ENCODE measurements at regions not wholly inside any gene's neighbourhood (a gene's known extent, or its start where the extent isn't known, plus 50 kb on each side); places are given as distances from the start of the nearest gene placed in this dataset.
"Not testable (repeated sequence)": the region's sequence is repeated elsewhere in the genome, so short reads cannot be mapped to it uniquely, and the experiment has no call there.

GRCh38 chr2:239561446-239562001 lies 160.7 kb upstream of the HDAC4 start:
- DNase-seq = no peak

- DNase-seq = no peak
These were observed 158.8 kb upstream of the HDAC4 start for GRCh38 chr2:239559417-239560261.

DNA sequence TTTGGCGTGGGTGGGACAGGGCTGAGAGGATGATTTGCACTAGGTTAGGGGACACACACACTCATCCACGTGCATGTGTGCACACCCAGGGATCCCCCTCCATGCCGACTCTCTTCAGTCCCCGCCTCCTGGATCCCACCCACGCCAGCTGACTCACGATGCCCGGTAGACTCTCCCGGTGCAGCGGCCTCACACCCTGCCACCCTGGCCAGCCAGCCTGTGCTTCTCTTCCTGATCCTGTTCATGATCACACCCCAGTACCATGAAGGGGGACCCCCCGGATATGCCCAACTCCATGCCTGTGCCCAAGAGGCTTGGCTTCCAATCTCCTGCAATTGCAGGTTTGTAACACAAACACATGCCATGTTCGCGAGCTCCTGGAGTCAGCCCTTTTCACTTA lies 157.8 kb upstream of the HDAC4 start:
- DNase-seq = no peak

GRCh38 chr2:239557516-239557915 lies 156.7 kb upstream of the HDAC4 start:
- no peak for DNase-seq

- no peak for DNase-seq
These were observed 154.7 kb upstream of the HDAC4 start for GRCh38 chr2:239555571-239555905.

DNA sequence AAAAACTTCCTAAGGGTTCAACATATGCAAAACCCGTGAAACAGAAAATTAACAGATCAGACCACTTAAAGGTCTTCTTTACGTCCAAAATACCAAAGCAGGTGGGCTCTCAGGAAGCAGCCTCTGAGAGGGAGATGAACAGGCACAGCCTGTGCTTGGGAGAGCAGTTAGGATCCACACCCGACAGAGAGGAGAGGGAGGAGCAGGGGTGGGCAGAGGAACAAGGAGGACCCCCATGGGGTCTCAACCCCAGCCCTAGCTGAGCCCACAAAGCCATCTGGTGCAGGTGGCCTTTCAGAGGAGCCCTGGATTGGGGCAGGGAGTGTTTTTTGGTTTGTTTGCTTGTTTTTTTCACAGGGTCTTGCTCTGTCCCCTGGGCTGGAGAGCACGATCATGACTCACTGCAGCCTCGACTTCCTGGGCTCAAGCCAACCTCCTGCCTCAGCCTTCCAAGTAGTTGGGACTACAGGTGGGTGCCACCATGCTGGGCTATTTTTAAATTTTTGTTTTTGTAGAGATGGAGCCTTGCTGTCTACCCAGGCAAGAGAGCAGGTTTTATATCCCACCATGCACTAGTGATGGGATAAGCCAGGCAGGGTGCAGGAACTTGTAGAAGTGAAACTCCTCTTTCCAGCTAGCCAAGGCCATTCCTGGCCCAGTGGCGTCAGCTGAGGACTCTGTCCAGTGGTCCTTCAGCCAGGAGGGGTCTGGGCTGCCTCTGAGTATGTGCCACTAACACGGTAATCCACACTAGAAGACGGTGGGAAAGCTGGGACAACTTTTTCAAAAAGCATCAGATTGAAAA lies 154.1 kb upstream of the HDAC4 start:
- no peak for DNase-seq

- no peak for DNase-seq
These were observed 152.7 kb upstream of the HDAC4 start for GRCh38 chr2:239553376-239554000.

- DNase-seq = no peak
These were observed 151.6 kb upstream of the HDAC4 start for GRCh38 chr2:239552213-239552926.

DNA sequence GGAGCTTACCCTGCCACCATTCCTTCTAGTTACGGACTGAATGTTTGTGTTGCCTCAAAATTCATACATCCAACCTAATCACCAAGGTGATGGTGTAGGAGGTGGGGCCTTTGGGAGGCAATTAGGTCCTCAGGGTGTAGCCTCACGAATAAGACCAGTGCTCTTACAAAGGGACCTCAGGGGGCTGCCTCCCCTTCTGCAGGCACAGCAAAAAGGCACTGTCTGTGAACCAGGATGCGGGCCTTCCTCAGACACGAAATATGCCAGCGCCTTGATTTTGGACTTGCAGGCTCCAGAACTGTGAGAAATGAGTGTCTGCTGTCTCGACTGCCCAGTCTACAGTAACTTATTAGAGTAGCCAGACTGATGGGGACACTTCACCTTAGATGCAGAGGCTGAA lies 150.4 kb upstream of the HDAC4 start:
- no peak for DNase-seq

- no peak for DNase-seq
These were observed 149.5 kb upstream of the HDAC4 start for GRCh38 chr2:239550357-239550756.

- DNase-seq = no peak
These were observed 149.0 kb upstream of the HDAC4 start for GRCh38 chr2:239549711-239550255.

DNA sequence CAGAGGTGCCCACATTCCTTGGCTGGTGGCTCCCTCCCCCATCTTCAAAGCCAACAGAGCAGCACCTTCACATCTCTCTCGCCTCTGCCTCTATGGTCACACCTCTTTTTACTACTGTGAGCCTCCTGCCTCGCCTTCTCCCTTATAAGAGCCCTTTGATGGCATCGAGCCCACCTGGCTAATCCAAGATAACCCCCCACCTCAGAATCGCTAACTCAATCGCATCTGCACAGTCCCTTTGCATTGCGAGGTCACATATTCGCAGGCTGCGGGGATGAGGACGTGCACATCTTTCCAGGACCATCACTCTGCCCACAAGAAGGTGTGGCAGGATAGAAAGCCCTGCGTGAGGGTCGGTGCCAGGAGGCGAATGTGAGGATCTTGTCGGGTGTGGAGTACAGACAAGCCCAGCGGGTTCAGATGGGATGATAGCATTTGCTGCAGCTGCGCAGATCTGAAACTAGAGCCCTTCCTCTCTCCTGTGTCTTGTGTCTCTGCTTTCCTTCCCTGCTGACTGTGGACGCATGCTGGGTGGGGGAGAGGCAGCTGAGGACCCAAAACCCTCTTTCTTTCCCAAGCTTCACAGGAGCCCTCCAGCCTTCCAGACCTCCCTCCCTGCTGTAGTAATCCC lies 148.3 kb upstream of the HDAC4 start:
- DNase-seq = no peak

DNA sequence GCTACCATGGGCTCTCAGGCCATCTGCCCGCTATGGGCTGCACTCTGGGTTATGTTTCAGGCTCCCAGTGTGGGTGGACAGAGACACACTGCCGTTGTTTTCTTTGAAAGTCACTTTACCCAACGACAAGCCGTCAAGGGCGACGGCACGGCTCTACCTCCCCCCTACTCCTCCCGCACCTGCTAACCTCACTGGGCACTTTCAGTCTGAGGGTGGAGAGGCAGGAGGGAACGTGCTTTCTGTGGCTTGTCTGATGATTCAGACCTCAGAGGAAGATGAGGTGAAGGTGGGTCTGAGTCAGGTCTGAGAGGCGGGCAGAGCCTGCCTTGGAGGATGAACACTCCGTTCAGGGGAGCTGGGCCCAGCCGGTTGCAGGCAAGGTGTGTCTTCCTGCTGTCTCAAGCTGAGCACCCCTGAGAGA lies 147.6 kb upstream of the HDAC4 start:
- DNase-seq = no peak

- DNase-seq = not testable (repeated sequence)
These were observed 146.3 kb upstream of the HDAC4 start for GRCh38 chr2:239547140-239547539.

DNA sequence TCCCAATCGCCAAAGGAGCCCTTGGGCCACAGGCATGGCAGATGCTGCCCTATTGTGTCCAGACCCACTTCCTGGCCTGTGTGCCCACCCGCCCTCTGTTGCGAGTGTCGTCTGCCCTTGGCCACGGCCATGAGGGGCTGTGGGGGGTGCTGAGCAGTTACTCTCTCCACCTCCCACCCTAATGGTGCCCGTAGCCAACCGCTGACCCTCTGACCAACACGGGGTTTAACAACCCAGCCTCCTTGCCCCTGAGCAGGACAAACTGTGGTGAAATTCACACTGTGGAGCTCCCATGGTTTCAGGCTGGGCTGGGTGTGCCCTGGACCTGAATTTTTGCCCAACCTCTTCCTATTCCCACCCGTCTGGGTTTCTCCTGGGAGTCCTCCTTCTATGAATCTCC lies 145.7 kb upstream of the HDAC4 start:
- no peak for DNase-seq

- DNase-seq = no peak
These were observed 145.0 kb upstream of the HDAC4 start for GRCh38 chr2:239545741-239546392.

DNA sequence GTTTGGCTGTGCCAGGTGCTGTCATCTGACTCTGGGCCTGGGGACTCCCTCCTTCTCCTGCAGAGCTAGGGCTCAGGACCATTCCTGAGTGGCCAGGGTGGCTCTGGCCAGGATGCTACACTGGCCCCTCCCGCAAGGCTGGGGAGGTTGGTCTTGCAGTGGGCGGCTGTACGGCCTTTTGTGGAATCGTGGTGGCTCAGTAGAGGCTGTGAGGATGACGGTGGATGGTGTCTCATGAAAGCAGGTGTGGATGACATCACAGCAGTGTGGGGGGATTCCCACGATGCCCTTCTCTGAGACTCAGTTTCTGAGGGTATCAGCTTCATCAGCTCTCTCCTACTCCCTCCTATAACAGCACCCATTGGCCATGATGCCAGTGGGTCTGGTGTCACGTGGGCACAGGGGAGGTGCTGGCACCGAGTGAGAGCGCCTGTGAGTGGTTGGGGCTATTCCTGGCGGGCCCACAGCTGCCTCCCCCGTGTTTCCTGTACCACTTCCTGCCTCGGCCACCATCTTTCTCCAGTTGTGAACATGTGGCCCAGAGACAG lies 144.2 kb upstream of the HDAC4 start:
- no peak for DNase-seq

DNA sequence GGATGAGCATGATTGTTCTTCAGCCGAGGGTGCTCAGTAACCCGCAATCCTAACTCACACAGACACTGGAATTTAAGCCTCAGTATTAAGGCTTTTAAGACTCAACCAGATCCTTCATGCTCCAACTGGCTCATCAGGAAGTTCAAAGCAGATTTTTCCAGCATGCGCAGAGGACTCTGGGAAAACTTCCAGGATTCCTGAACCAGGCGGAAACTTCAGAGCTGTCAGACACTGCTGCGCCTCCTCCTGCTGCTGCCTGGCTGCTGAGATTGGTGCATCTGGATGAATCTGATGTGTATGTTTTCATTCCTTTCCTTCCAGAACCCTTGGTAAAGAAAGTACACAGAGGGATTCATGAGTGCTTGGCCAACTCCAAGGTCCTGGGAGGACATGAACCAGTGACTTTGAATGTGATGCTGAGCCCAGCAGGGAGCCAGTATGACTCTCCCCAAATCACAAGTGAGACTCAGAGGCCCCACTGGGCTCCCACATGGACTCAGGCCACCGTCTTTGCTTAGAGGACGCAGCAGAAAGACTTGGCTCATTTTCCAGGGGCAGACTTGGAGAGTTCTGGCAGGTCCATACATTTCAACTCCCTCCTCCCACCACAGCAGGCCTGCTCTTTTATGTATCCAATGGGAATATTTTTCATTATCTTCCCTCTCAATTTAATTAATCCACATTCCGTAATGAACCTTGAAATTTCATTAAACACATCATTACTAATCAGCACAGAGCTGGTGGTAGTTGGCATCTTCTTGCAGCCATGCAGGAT lies 143.5 kb upstream of the HDAC4 start:
- no peak for DNase-seq

DNA sequence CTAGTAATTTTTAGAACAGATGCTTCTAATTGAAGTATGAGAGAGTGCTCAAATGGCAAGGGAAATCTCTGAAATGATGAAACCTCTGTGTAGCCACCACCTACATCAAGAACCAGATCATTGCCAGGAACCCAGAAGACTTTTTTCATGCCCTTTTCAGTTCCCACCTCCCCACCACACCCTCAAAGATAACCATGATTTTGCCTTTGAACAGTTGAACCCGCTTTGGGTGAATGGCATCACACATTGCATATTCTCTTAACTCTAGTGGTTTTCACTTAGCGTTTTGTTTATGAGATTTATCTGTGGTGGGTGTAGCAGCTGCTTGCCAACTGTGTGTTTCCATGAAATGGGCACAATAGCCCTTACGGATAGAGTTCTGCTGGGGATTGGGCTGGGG lies 142.9 kb upstream of the HDAC4 start:
- no peak for DNase-seq

DNA sequence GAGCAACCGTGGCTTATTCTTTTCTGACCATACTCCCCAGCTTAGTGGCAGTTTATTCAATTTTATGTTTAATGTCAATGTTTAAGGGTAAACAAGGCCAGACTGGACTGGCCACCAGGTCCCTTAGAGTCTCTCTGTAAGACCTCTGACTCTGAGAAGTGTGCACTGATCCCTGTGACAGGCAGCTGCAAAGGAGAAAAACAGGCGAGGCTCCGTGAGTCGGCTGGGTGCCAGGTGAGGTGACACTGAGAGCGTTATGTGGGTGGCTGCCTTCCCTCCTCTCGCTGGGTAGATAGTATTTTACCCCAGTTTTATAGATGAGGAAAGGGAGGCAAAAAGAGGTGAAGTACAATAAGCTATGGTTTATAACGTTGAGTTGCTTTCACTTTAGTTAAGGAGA lies 139.4 kb upstream of the HDAC4 start:
- no peak for DNase-seq
